ENCODE measurements at regions not wholly inside any gene's neighbourhood (a gene's known extent, or its start where the extent isn't known, plus 50 kb on each side); places are given as distances from the start of the nearest gene placed in this dataset.

GRCh38 chr2:234181121-234181520, 130.6 kb downstream of the SPP2 start:
- H3K27ac ChIP-seq = no peak overlapping the region
- DNase-seq (ENCODE audit: low spot score) = no peak
- no peak for TF ChIP-seq CTCF (IDR thresholded peaks at IDR 0.05)
- H3K4me3 ChIP-seq = no peak overlapping the region
- H3K9me3 ChIP-seq = no peaks in the 10 kb centered on the region
- no peaks in the 10 kb centered on the region for H3K36me3 ChIP-seq
- H3K4me1 ChIP-seq = no peaks in the 10 kb centered on the region
- no peaks in the 10 kb centered on the region for H3K27me3 ChIP-seq

GRCh38 chr2:234179031-234179363, 128.5 kb downstream of the SPP2 start:
- Histone ChIP-seq H3K4me1 (no peaks in the 10 kb centered on the region), H3K27me3 (no peaks in the 10 kb centered on the region)

GRCh38 chr2:234178330-234179030, 128.0 kb downstream of the SPP2 start:
- no peaks in the 10 kb centered on the region for H3K4me1 ChIP-seq
- TF ChIP-seq CTCF (IDR thresholded peaks at IDR 0.05) = no peak
- no peak overlapping the region for H3K27ac ChIP-seq
- no peak overlapping the region for H3K4me3 ChIP-seq
- H3K9me3 ChIP-seq = no peaks in the 10 kb centered on the region
- H3K36me3 ChIP-seq = no peaks in the 10 kb centered on the region
- DNase-seq (ENCODE audit: low spot score) = no peak
- no peaks in the 10 kb centered on the region for H3K27me3 ChIP-seq

More at GRCh38 chr2:234179031-234179363, 128.5 kb downstream of the SPP2 start:
- no peak for DNase-seq (ENCODE audit: low spot score)
- no peak for TF ChIP-seq CTCF (IDR thresholded peaks at IDR 0.05)
- no peaks in the 10 kb centered on the region for H3K36me3 ChIP-seq
- H3K27ac ChIP-seq = no peak overlapping the region
- H3K9me3 ChIP-seq = no peaks in the 10 kb centered on the region
- H3K4me3 ChIP-seq = no peak overlapping the region

GRCh38 chr2:234175649-234176048, 125.1 kb downstream of the SPP2 start:
- Histone ChIP-seq H3K36me3 (no peaks in the 10 kb centered on the region), H3K4me3 (no peak overlapping the region), H3K9me3 (no peaks in the 10 kb centered on the region), H3K27me3 (no peaks in the 10 kb centered on the region), H3K27ac (no peak overlapping the region), H3K4me1 (peaks cover 0 to 10% of the 10 kb centered on the region in 2 donors)
- DNase-seq (ENCODE audit: low spot score) = no peak
- TF ChIP-seq CTCF (IDR thresholded peaks at IDR 0.05) = no peak

GRCh38 chr2:234174742-234175141, 124.2 kb downstream of the SPP2 start:
- Histone ChIP-seq H3K27me3 (no peaks in the 10 kb centered on the region), H3K4me3 (no peak overlapping the region), H3K36me3 (no peaks in the 10 kb centered on the region), H3K4me1 (peaks cover 0 to 10% of the 10 kb centered on the region in 2 donors), H3K9me3 (no peaks in the 10 kb centered on the region), H3K27ac (no peak overlapping the region)
- no peak for TF ChIP-seq CTCF (IDR thresholded peaks at IDR 0.05)
- DNase-seq (ENCODE audit: low spot score) = no peak

- Histone ChIP-seq H3K9me3 (no peaks in the 10 kb centered on the region), H3K4me3 (peak overlapping the region; percentile 4 to 9), H3K27ac (peak overlapping the region in 1 of 2 donors; percentile 62), H3K36me3 (no peaks in the 10 kb centered on the region), H3K4me1 (peaks cover 0 to 10% of the 10 kb centered on the region in 2 donors), H3K27me3 (no peaks in the 10 kb centered on the region)
- no peak for DNase-seq (ENCODE audit: low spot score)
- no peak for TF ChIP-seq CTCF (IDR thresholded peaks at IDR 0.05)
Measured at GRCh38 chr2:234172532-234172931, 122.0 kb downstream of the SPP2 start.

All from right atrium auricular region (tissue), 2 donors.